ENCODE measurements at regions not wholly inside any gene's neighbourhood (a gene's known extent, or its start where the extent isn't known, plus 50 kb on each side); places are given as distances from the start of the nearest gene placed in this dataset.
"Not testable (repeated sequence)": the region's sequence is repeated elsewhere in the genome, so short reads cannot be mapped to it uniquely, and the experiment has no call there.

GRCh38 chr9:71504636-71505035 lies 263.7 kb downstream of the CEMIP2 start:
- no peak for DNase-seq

- DNase-seq: no peak
Observed at GRCh38 chr9:71498691-71499090, 269.6 kb downstream of the CEMIP2 start.

GRCh38 chr9:71490810-71491209 lies 277.5 kb downstream of the CEMIP2 start:
- no peak for DNase-seq

- DNase-seq: no peak
Observed at GRCh38 chr9:71487061-71487460, 281.3 kb downstream of the CEMIP2 start.

- no peak for DNase-seq
Observed at GRCh38 chr9:71485326-71485725, 283.0 kb downstream of the CEMIP2 start.

- no peak for DNase-seq
Observed at GRCh38 chr9:71483436-71483835, 284.9 kb downstream of the CEMIP2 start.

GRCh38 chr9:71479621-71480020 lies 288.7 kb downstream of the CEMIP2 start:
- DNase-seq: no peak

GRCh38 chr9:71472400-71472799 lies 295.9 kb downstream of the CEMIP2 start:
- DNase-seq: no peak

- DNase-seq: no peak
Observed at GRCh38 chr9:71465392-71465791, 302.9 kb downstream of the CEMIP2 start.

GRCh38 chr9:71459082-71459481 lies 309.2 kb downstream of the CEMIP2 start:
- DNase-seq: no peak

- peak; percentile 0 for DNase-seq
Observed at GRCh38 chr9:71446473-71447411, 321.6 kb downstream of the CEMIP2 start.

- no peak for DNase-seq
Observed at GRCh38 chr9:71446106-71446472, 322.2 kb downstream of the CEMIP2 start.

- no peak for DNase-seq
Observed at GRCh38 chr9:71442937-71443336, 321.5 kb upstream of the TRPM3 start.

- DNase-seq: no peak
Observed at GRCh38 chr9:71441266-71441665, 319.8 kb upstream of the TRPM3 start.

- no peak for DNase-seq
Observed at GRCh38 chr9:71431931-71432330, 310.5 kb upstream of the TRPM3 start.

GRCh38 chr9:71407341-71407740 lies 285.9 kb upstream of the TRPM3 start:
- DNase-seq: not testable (repeated sequence)

GRCh38 chr9:71403106-71403505 lies 281.7 kb upstream of the TRPM3 start:
- DNase-seq: no peak

- no peak for DNase-seq
Observed at GRCh38 chr9:71393005-71393404, 271.6 kb upstream of the TRPM3 start.

GRCh38 chr9:71384343-71384742 lies 262.9 kb upstream of the TRPM3 start:
- DNase-seq: no peak

GRCh38 chr9:71383308-71383940 lies 262.0 kb upstream of the TRPM3 start:
- DNase-seq: no peak

GRCh38 chr9:71368157-71368556 lies 246.7 kb upstream of the TRPM3 start:
- no peak for DNase-seq

GRCh38 chr9:71364186-71364955 lies 242.9 kb upstream of the TRPM3 start:
- no peak for DNase-seq

- DNase-seq: no peak
Observed at GRCh38 chr9:71363286-71363961, 242.0 kb upstream of the TRPM3 start.
